ENCODE measurements at regions not wholly inside any gene's neighbourhood (a gene's known extent, or its start where the extent isn't known, plus 50 kb on each side); places are given as distances from the start of the nearest gene placed in this dataset.

- peak; percentile 74; the same call in 1 of the 2 replicates for TF ChIP-seq ZBED4 (CRISPR knock-in tag; IDR thresholded peaks at IDR 0.05; ENCODE audit: borderline replicate concordance)
- TF ChIP-seq IKZF1 (IDR thresholded peaks at IDR 0.05), result no peak
- TF ChIP-seq AGO2 (optimal IDR thresholded peaks at IDR 0.05; ENCODE audit: low read depth, low read length), result no peak
- TF ChIP-seq RAD21 (CRISPR knock-in tag; IDR thresholded peaks at IDR 0.05), result no peak
- TF ChIP-seq HNRNPH1 (optimal IDR thresholded peaks at IDR 0.05; ENCODE audit: low read depth, low read length), result no peak
- peak; percentile 67; the same call in 1 of the 2 replicates for TF ChIP-seq ZBTB26 (CRISPR knock-in tag; IDR thresholded peaks at IDR 0.05; ENCODE audit: borderline replicate concordance)
- TF ChIP-seq ARID5B (CRISPR knock-in tag; IDR thresholded peaks at IDR 0.05), result 0 out of 2 replicates have a peak, but pooled peaks have one; percentile 18
- no peak for TF ChIP-seq ZNF761 (CRISPR knock-in tag; conservative IDR thresholded peaks at IDR 0.05)
- 0 out of 2 replicates have a peak, but pooled peaks have one; percentile 24 for TF ChIP-seq HOXA3 (CRISPR knock-in tag; IDR thresholded peaks at IDR 0.05)
- no peak for TF ChIP-seq ARNTL (CRISPR knock-in tag; IDR thresholded peaks at IDR 0.05)
- no peak for TF ChIP-seq ZNF691 (CRISPR knock-in tag; IDR thresholded peaks at IDR 0.05; ENCODE audit: borderline replicate concordance, low read depth)
- no peak for TF ChIP-seq ZNF772 (CRISPR knock-in tag; IDR thresholded peaks at IDR 0.05)
- TF ChIP-seq SNAPC2 (CRISPR knock-in tag; IDR thresholded peaks at IDR 0.05), result no peak
- TF ChIP-seq MTERF4 (CRISPR knock-in tag; IDR thresholded peaks at IDR 0.05), result 0 out of 2 replicates have a peak, but pooled peaks have one; percentile 65
- 0 out of 2 replicates have a peak, but pooled peaks have one; percentile 40 for TF ChIP-seq ZNF264 (CRISPR knock-in tag; IDR thresholded peaks at IDR 0.05)
- no peak for TF ChIP-seq THAP8 (CRISPR knock-in tag; IDR thresholded peaks at IDR 0.05; ENCODE audit: borderline replicate concordance)
- no peak for TF ChIP-seq XRCC5 (optimal IDR thresholded peaks at IDR 0.05; ENCODE audit: low read length)
These were observed 115.4 kb downstream of the BRD1 start (continued) for GRCh38 chr22:49712195-49712791.

All from HepG2 (cell line).